Peyer's patch (tissue), 4 donors: ENCODE measurements at regions not wholly inside any gene's neighbourhood (a gene's known extent, or its start where the extent isn't known, plus 50 kb on each side); places are given as distances from the start of the nearest gene placed in this dataset.

Source experiments
- DNase-seq, 3 donors: peaks; one replicate each; pipeline ENCODE4 v3.0.0-alpha.2; 2017 to 2019
- H3K27ac ChIP-seq, 4 donors: fragments of 200-600 bp; sonication (generic); one replicate each; pipeline ENCODE4 v1.5.1; 2016 to 2019
- H3K27me3 ChIP-seq, 2 donors: fragments of 200-600 bp; sonication (generic); one replicate each; pipeline ENCODE4 v1.5.1; 2019
- H3K36me3 ChIP-seq, 3 donors: fragments of 200-600 bp; sonication (generic); one replicate each; pipeline ENCODE4 v1.5.1; 2016 to 2019
- H3K4me1 ChIP-seq, 4 donors: fragments of 200-600 bp; sonication (generic); one replicate each; pipeline ENCODE4 v1.5.1; 2016 to 2019
- H3K4me3 ChIP-seq, 4 donors: fragments of 200-600 bp; sonication (generic); 1 replicate in 3 of 4; 2 replicates in 1 of 4; pipeline ENCODE4 v1.5.1; 2016 to 2019; ENCODE audit warnings: mild to moderate bottlenecking in 1 of 4
- H3K9me3 ChIP-seq, 4 donors: fragments of 200-600 bp; sonication (generic); one replicate each; pipeline ENCODE4 v1.5.1; 2016 to 2019; ENCODE audit warnings: mild to moderate bottlenecking in 1 of 4
- CTCF ChIP-seq, 6 experiments: fragments of 450-650 bp in 4 of 6; fragments of 200-600 bp in 2 of 6; sonication (generic) in 1 of 6; IDR thresholded peaks; one replicate each; pipeline ENCODE4 v1.5.1; 2017 to 2019; ENCODE audit warnings: antibody characterized with exemption in 6 of 6, mild to moderate bottlenecking in 3 of 6, moderate library complexity in 1 of 6
- POLR2A ChIP-seq, 2 donors: fragments of 450-650 bp; IDR thresholded peaks; one replicate each; pipeline ENCODE4 v1.5.1; 2017; ENCODE audit warnings: antibody characterized with exemption in 2 of 2, mild to moderate bottlenecking in 2 of 2, moderate library complexity in 2 of 2

GRCh38 chr16:86334079-86334635 lies 176.2 kb upstream of the FOXF1 start:
- no peak for DNase-seq
- Histone ChIP-seq H3K36me3 (no peaks in the 10 kb centered on the region), H3K4me1 (no peaks in the 10 kb centered on the region), H3K9me3 (no peaks in the 10 kb centered on the region), H3K27me3 (no peaks in the 10 kb centered on the region), H3K27ac (no peak overlapping the region), H3K4me3 (no peak overlapping the region)
- TF ChIP-seq CTCF (IDR thresholded peaks at IDR 0.05) (no peak), POLR2A (IDR thresholded peaks at IDR 0.05) (no peak)

- H3K27ac ChIP-seq = no peak overlapping the region
- TF ChIP-seq CTCF (IDR thresholded peaks at IDR 0.05) (no peak), POLR2A (IDR thresholded peaks at IDR 0.05) (no peak)
- no peaks in the 10 kb centered on the region for H3K27me3 ChIP-seq
These were observed 174.8 kb upstream of the FOXF1 start for GRCh38 chr16:86335266-86336172.

GRCh38 chr16:86337138-86337537 lies 173.2 kb upstream of the FOXF1 start:
- H3K27ac ChIP-seq = no peak overlapping the region
- no peaks in the 10 kb centered on the region for H3K9me3 ChIP-seq
- no peaks in the 10 kb centered on the region for H3K36me3 ChIP-seq
- no peaks in the 10 kb centered on the region for H3K4me1 ChIP-seq
- no peaks in the 10 kb centered on the region for H3K27me3 ChIP-seq
- no peak overlapping the region for H3K4me3 ChIP-seq
- TF ChIP-seq CTCF (IDR thresholded peaks at IDR 0.05) = no peak
- no peak for TF ChIP-seq POLR2A (IDR thresholded peaks at IDR 0.05)
- no peak for DNase-seq

More at GRCh38 chr16:86335266-86336172, 174.8 kb upstream of the FOXF1 start:
- H3K4me1 ChIP-seq = no peaks in the 10 kb centered on the region
- no peaks in the 10 kb centered on the region for H3K9me3 ChIP-seq
- no peaks in the 10 kb centered on the region for H3K36me3 ChIP-seq
- DNase-seq = no peak
- no peak overlapping the region for H3K4me3 ChIP-seq

- Histone ChIP-seq H3K27ac (no peak overlapping the region), H3K27me3 (no peaks in the 10 kb centered on the region), H3K4me1 (no peaks in the 10 kb centered on the region), H3K36me3 (no peaks in the 10 kb centered on the region), H3K9me3 (no peaks in the 10 kb centered on the region), H3K4me3 (no peak overlapping the region)
- DNase-seq = no peak
- TF ChIP-seq CTCF (IDR thresholded peaks at IDR 0.05) = no peak
- TF ChIP-seq POLR2A (IDR thresholded peaks at IDR 0.05) = no peak
These were observed 172.5 kb upstream of the FOXF1 start for GRCh38 chr16:86337581-86338402.

- H3K36me3 ChIP-seq = no peaks in the 10 kb centered on the region
- H3K27ac ChIP-seq = no peak overlapping the region
- H3K4me1 ChIP-seq = no peaks in the 10 kb centered on the region
- DNase-seq = no peak
- TF ChIP-seq POLR2A (IDR thresholded peaks at IDR 0.05) = no peak
- no peak for TF ChIP-seq CTCF (IDR thresholded peaks at IDR 0.05)
- no peaks in the 10 kb centered on the region for H3K9me3 ChIP-seq
- no peaks in the 10 kb centered on the region for H3K27me3 ChIP-seq
- H3K4me3 ChIP-seq = no peak overlapping the region
These were observed 171.8 kb upstream of the FOXF1 start for GRCh38 chr16:86338403-86339115.
